Fibroblast of pulmonary artery (primary cell): ENCODE measurements at regions not wholly inside any gene's neighbourhood (a gene's known extent, or its start where the extent isn't known, plus 50 kb on each side); places are given as distances from the start of the nearest gene placed in this dataset.
"Not testable (repeated sequence)": the region's sequence is repeated elsewhere in the genome, so short reads cannot be mapped to it uniquely, and the experiment has no call there.

ENCODE experiments used
- DNase-seq: peaks from one replicate; pipeline ENCODE4 v3.0.0-alpha.2; 2010; ENCODE audit warnings: low read depth
- H3K4me3 ChIP-seq: replicated peaks from 2 replicates; pipeline ENCODE4 v1.5.1; 2011; ENCODE audit warnings: low read depth, mild to moderate bottlenecking, control low read depth, low read length, moderate library complexity
- TF ChIP-seq, protein P1 (sequence below): IDR thresholded peaks from 2 replicates; pipeline ENCODE4 v1.5.1; 2011; ENCODE audit warnings: mild to moderate bottlenecking, control low read depth, low read length, inconsistent platforms; ENCODE audit errors: missing control alignments

DNA sequence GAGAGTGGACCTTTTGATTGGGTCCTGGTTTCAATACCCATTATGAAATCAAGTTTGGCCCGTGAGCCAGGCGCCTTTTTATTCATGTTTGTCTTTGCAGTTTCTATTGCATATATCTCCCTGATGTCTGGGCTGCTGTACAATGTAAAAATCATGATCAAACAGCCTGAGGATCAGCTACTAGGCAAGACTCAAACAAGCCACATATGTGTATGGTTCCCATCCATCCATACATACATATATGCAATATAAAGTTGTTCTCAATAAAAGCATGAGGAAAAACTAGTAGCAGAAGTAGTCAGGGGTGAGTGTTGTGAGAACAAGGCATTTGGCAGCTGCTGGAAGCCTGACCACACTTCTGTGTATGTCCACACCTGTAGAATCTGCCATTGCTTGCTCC, 562.4 kb upstream of the USP24 start:
- DNase-seq = no peak
- TF ChIP-seq, protein P1, sequence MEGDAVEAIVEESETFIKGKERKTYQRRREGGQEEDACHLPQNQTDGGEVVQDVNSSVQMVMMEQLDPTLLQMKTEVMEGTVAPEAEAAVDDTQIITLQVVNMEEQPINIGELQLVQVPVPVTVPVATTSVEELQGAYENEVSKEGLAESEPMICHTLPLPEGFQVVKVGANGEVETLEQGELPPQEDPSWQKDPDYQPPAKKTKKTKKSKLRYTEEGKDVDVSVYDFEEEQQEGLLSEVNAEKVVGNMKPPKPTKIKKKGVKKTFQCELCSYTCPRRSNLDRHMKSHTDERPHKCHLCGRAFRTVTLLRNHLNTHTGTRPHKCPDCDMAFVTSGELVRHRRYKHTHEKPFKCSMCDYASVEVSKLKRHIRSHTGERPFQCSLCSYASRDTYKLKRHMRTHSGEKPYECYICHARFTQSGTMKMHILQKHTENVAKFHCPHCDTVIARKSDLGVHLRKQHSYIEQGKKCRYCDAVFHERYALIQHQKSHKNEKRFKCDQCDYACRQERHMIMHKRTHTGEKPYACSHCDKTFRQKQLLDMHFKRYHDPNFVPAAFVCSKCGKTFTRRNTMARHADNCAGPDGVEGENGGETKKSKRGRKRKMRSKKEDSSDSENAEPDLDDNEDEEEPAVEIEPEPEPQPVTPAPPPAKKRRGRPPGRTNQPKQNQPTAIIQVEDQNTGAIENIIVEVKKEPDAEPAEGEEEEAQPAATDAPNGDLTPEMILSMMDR = no peak
- no peak overlapping the region for H3K4me3 ChIP-seq

DNA sequence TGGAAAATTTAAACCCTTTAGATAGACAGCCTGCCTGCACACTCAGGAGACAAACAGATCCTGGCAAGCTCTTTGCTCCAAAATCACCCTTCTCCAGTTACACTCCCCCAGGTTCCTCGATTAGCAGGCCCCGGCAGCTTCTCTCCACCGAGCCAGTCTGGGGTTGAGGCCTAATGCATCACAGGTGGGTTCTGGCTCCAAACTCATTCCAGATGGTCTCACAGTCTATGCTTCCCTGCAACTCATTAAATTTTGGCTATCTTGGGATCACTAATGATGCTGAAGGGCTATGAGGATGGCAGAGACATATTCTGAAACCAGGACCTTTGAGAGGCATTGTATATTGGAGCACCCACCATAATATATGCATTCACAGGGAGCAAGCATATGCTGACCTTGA, 559.8 kb upstream of the USP24 start:
- no peak overlapping the region for H3K4me3 ChIP-seq

DNA sequence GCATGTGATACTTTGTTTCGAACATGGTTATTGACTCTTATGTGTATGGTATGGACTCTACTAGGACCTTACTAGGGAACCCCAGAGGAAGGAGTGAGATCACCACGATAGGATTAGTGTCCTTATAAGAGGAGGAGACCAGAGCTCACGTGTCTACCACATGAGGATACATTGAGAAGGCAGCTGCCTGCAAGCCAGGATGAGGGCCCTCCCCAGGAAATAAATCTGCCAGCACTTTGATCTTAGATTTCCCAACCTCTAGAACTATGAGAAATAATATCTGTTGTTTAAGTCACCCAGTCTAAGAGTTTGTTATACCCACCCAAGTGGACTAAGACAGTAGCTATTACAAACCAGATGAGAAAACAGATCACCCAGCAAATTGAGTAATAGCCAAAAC, 559.3 kb upstream of the USP24 start:
- DNase-seq = no peak
- no peak overlapping the region for H3K4me3 ChIP-seq
- TF ChIP-seq, protein P1 = no peak

More for the DNA sequence above, 559.8 kb upstream of the USP24 start:
- TF ChIP-seq, protein P1 = no peak
- no peak for DNase-seq

DNA sequence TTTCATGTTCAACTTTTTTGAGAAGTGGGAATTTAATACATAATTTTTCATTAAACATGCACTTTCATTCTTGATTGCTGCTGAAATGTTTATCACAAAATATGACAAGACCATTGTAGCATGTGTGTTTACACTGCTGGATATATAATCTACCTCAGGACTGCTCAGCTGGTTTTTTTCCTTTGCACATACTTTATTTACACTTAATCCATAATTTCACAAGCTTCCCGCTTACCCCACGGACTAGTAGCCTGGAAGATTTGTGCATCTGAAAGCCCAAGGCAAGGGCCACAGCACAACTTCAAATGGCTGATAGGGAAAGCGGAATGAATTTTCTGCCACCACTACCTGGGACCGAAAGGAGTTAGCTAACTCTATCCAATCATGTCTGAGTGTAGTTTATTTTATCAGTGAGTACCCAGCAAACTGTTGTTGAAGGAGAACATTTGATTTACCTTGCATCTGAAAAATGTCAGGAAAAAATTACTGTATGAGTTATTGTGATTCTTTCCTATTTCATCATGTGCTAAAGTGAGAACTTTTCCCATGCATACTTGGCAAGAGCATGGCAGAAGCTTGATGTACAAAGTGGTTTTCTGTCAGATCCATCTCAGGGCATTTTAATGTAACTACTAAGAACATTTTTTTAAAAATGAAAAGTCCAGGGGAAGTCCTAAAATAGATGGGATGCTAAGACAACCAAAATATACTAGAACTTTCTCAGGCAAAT, 558.2 kb upstream of the USP24 start:
- TF ChIP-seq, protein P1 = no peak
- no peak overlapping the region for H3K4me3 ChIP-seq
- DNase-seq = peak; percentile 29

GRCh38 chr1:55768327-55768952, 553.3 kb upstream of the USP24 start:
- TF ChIP-seq, protein P1 = no peak
- DNase-seq = no peak

DNA sequence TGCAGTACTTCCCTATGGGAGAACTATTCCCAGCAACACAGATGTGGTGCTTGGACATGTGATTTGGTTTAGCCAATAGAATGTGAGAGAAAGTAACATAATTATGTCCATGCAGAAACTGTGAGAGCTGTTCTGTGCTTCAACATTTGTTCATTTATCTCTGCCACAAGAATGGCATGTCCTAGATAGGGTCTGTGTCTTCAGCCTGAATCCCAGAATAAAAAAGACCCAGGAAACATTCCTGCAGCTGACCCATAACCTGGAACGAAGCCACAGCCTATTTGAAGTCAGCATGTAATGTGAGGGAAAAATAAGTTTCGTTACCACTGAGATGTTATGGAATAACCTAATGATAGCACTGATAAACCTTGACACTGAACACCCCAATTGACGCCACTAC, 552.0 kb upstream of the USP24 start:
- DNase-seq = no peak
- no peak overlapping the region for H3K4me3 ChIP-seq
- TF ChIP-seq, protein P1 = no peak

More at GRCh38 chr1:55768327-55768952, 553.3 kb upstream of the USP24 start:
- no peak overlapping the region for H3K4me3 ChIP-seq

DNA sequence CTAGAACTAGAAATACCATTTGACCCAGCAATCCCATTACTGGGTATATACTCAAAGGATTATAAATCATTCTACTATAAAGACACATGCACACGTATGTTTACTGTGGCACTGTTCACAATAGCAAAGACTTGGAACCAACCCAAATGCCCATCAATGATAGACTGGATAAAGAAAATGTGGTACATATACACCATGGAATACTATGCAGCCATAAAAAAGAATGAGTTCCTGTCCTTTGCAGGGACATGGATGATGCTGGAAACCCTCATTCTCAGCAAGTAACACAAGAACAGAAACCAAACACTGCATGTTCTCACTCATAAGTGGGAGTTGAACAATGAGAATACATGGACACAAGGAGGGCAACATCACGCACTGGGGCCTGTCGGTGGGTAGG, 550.3 kb upstream of the USP24 start:
- DNase-seq = not testable (repeated sequence)

More for the DNA sequence above, 550.3 kb upstream of the USP24 start:
- H3K4me3 ChIP-seq = not testable (repeated sequence)
